ENCODE measurements at regions not wholly inside any gene's neighbourhood (a gene's known extent, or its start where the extent isn't known, plus 50 kb on each side); places are given as distances from the start of the nearest gene placed in this dataset.

GRCh38 chr4:173866322-173867026 lies 336.4 kb upstream of the HAND2 start:
- no peaks in the 10 kb centered on the region for H3K79me2 ChIP-seq (ENCODE audit: insufficient read depth, low read length)
- no peak overlapping the region for H3K4me2 ChIP-seq (ENCODE audit: low read length)
- H3K36me3 ChIP-seq (ENCODE audit: control insufficient read depth in 1 of 2, insufficient read depth in 2 of 2, low read length in 2 of 2): no peaks in the 10 kb centered on the region
- no TSS peak for BruUV-seq (replicated peaks)
- no peaks in the 10 kb centered on the region for H3K9me3 ChIP-seq (ENCODE audit: control insufficient read depth in 1 of 2, insufficient read depth in 1 of 2, low read depth in 1 of 2, low read length in 2 of 2)
- H3K9ac ChIP-seq (ENCODE audit: low read length): no peak overlapping the region
- ChIA-PET RAD21 (ENCODE audit: low non-redundant PET in 1 of 2, low total read pairs in 2 of 2, uncharacterized antibody in 2 of 2, unreplicated experiment in 2 of 2) (no interaction called here), CTCF (no interaction called here), POLR2A (no interaction called here)
- intact Hi-C loops (cut with micrococcal nuclease): no loop called here
- TF ChIP-seq CTCF (IDR thresholded peaks at IDR 0.05 in 2 of 3, conservative IDR thresholded peaks at IDR 0.05 in 1 of 3; ENCODE audit: borderline replicate concordance in 1 of 3, insufficient read depth in 1 of 3, low read depth in 2 of 3, low read length in 2 of 3) (no peak), ZNF274 (IDR thresholded peaks at IDR 0.05; ENCODE audit: low read depth, low read length) (no peak), POLR2AphosphoS5 (IDR thresholded peaks at IDR 0.05; ENCODE audit: low read depth, low read length) (no peak), ZFX (IDR thresholded peaks at IDR 0.05) (no peak), REST (IDR thresholded peaks at IDR 0.05; ENCODE audit: low read depth) (no peak), ZBTB33 (IDR thresholded peaks at IDR 0.05; ENCODE audit: extremely low read depth, insufficient replicate concordance, low read length) (no peak), TCF7L2 (IDR thresholded peaks at IDR 0.05; ENCODE audit: borderline replicate concordance, extremely low read depth, insufficient read depth, insufficient read length) (no peak), SP1 (IDR thresholded peaks at IDR 0.05; ENCODE audit: low read depth) (no peak), ATF3 (IDR thresholded peaks at IDR 0.05) (no peak), EZH2phosphoT487 (IDR thresholded peaks at IDR 0.05; ENCODE audit: borderline replicate concordance) (no peak)
- no peak overlapping the region for H3K4me3 ChIP-seq (replicated peaks in 1 of 2; ENCODE audit: low read depth in 1 of 2, low read length in 2 of 2)
- no peaks in the 10 kb centered on the region for H4K20me1 ChIP-seq (ENCODE audit: insufficient read depth)
- no peaks in the 10 kb centered on the region for H3K27me3 ChIP-seq (ENCODE audit: insufficient read depth, low read length)
- no peak overlapping the region for H3K27ac ChIP-seq (ENCODE audit: low read depth, low read length)
- H3K9me2 ChIP-seq (ENCODE audit: insufficient read depth): no peaks in the 10 kb centered on the region
- H2AFZ ChIP-seq (ENCODE audit: low read depth, low read length, poor library complexity, severe bottlenecking): no peak overlapping the region
- no peak for ATAC-seq
- H3K4me1 ChIP-seq (ENCODE audit: control insufficient read depth in 1 of 2, insufficient read depth in 2 of 2, low read length in 2 of 2): no peaks in the 10 kb centered on the region
- no peak for DNase-seq (ENCODE audit: low read depth, low spot score)
